T-helper 1 cell treated with Interleukin-12 subunit alpha and Interleukin-12 subunit beta and Interleukin-4 antibody, amounts not matched to agents 30 ng/mL and 1 ng/mL, for 36 hours (primary cell): ENCODE measurements at regions not wholly inside any gene's neighbourhood (a gene's known extent, or its start where the extent isn't known, plus 50 kb on each side); places are given as distances from the start of the nearest gene placed in this dataset.

Experiments
- intact Hi-C: fragments of 100-400 bp; cut with micrococcal nuclease; formaldehyde crosslinking; loops from one replicate; pipeline ENCODE4 v1.15.1; 2024

DNA sequence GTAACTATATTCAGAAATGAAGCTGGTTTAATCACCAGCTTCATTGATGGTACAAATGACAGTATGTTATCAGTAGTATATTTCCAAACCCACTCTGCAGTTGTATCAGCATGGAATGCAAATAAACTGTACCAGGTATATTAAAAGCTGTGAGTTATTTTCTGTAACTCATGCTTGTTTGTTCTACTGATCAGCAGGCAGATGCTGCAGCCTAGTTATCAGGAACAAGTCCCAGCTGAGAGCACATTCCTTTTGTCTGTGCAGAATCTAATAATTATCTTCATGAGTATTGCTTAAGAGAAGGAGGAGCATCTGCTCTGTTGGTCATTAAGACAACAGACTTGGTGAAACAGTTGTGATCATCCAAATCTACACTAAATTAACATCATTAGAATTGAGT is 1331.1 kb downstream of the MRPL39 start:
- intact Hi-C loops, result no loop called here

DNA sequence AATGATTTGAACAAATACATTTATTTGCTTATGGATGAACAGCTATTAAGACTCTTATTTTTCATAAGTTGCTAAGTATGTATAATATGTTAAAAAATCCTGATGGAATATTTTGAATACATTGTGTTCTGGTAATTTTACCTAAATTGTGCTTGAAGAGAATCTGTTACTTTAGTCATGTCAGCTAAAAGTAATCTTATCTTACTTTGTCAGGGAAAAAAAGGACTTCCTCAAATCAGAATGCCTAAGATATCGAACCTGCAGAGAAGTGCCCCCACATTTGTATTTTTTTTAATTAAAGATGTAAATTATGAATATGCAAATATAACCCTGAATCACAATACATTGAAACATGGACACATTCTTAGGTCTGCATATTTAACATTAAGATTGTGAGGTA is 1331.7 kb downstream of the MRPL39 start:
- intact Hi-C loops, result no loop called here

DNA sequence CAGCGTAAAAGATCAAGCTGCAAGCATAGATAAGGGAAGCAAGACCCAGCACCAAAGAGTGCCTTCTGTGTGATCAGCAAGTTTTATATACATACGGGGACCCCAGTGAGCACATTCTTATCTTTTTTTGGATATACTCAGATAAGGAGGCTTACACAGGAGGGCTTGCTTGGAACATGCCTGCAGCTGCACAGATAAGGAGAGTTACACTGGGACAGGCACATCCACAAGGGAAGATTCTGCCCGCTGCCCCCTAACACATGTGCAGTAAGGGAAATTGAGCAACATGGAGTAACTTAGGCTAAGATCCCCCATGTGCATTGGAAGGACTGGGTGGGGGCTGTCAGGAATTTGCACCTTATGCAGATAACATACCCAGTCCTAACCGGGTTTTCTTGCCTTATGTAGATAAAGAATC is 1334.8 kb downstream of the MRPL39 start:
- intact Hi-C loops, result no loop called here

DNA sequence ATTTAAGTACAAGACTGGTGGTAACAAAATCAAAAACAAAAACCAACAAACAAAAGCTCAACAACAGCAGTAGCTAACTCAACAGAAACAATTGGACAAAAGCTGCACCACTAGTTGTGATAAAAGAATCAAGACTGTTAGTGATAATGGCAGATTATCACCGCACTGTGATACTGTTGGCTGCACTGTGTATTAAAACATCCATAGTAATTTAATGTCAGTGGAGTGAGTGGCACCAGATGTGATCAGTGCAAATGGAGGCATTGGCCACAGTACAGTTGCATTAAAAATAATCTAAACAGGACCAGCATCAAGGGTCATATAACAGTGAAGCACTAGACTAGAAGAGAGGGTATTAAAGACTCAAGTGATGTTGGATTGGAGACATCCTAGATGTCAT is 1341.3 kb downstream of the MRPL39 start:
- intact Hi-C loops, result no loop called here

DNA sequence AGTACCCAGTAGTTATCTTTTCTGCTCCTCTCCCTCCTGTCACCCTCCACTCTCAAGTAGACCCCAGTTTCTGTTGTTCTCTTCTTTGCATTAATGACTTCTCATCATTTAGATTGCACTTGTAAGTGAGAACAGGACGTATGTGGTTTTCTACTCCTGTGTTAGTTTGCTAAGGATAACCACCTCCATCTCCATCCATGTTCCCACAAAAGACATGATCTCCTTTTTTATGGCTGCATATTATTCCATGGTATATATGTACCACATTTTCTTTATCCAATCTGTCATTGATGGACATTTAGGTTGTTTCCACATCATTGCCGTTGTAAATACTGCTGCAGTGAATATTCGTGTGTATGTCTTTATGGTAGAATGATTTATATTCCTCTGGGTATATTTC is 1346.5 kb downstream of the MRPL39 start:
- intact Hi-C loops, result no loop called here

DNA sequence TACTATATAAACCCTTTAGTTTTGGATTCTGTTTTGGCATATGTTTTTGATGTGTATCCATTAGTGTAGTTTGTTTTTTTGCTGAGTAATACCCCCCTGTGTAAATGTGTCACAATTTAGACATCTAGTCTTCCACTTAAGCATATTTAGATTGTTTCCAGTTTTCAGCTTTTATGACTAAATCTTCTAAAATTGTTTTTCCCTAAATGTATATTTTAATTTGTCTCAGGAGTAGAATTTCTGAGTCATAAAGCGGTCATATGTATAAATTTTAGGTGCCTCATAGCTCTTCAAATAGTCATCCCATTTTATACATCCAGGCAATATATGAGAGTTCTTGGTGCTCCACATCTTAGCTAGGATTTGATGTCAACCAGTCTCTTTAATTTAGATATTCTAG is 1348.0 kb downstream of the MRPL39 start:
- intact Hi-C loops, result no loop called here

DNA sequence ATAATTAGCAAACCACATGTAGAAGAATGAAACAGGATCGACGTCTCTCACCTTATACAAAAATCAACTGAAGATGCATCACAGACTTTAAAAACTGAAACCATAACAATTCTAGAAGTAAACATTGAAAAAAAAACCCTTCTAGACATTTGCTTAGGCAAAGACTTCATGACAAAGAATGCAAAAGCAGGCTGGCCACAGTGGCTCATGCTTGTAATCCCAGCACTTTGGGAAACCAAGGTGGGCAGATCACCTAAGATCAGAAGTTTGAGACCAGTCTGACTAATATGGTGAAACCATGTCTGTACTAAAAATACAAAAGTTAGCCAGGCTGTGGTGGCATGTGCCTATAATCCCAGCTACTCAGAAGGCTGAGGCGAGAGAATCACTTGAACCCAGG is 1351.7 kb downstream of the MRPL39 start:
- intact Hi-C loops, result no loop called here

DNA sequence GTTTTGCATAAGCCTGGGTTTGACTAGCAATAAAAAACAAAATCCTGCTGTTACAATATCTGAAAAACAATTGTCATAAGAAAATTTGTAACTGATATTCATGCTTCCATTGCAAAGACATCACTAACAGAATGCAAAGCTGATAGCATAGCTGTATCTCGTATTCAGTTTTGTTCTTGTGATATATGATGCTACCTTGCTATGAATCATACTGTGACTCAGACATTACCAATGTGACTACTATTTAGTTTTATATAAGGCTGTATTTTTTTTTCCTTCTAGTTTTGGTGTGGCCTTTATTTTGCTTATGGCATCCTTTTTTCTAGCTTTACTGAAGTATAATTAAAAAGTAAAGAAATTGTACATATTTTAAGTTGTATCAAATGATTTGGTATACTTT is 1381.8 kb downstream of the MRPL39 start:
- intact Hi-C loops, result loop anchor here (10.0 kb wide), 1 partner anchor 61 kb away; no protein-coding TSS in a partner anchor

DNA sequence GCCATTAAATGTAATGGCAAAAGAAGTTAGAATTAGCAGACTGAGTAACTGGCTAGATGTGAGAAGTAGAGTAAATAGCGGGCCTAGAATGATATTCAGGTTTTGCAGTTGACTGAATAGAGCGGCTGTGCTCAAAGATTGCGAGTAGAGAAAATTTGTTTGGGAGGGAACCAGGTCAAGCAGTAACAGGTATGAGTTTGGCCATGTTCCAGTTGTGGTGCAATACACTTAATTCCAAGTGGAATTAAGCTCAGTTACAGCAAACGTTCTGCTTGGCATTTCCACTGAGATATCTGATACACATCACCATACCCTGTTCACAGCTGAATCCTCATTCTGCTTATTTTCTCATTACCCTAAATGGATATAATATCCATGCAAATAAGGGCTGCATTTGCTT is 1382.9 kb downstream of the MRPL39 start:
- intact Hi-C loops, result loop anchor here (10.0 kb wide), 1 partner anchor 60 kb away; no protein-coding TSS in a partner anchor

DNA sequence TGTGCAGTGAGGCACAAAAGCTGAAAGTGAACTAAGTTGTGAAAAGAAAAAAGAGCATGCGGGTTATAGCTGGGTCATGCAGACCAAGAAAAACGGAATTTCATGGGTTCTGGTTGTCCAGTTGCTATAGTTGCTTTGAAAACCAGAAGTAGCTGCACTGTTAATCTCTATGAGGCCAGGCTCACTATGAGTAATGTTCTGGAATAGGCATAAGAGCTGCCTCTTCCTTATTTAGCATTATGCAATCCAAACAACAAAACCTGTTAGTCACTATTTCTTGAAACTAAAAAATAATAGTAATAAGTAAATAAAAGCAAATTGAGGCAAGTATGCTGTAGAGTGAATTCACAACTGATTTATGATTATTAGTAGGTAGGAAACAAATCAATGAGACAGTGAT is 1383.7 kb downstream of the MRPL39 start:
- intact Hi-C loops, result loop anchor here (10.0 kb wide), 1 partner anchor 59 kb away; no protein-coding TSS in a partner anchor

DNA sequence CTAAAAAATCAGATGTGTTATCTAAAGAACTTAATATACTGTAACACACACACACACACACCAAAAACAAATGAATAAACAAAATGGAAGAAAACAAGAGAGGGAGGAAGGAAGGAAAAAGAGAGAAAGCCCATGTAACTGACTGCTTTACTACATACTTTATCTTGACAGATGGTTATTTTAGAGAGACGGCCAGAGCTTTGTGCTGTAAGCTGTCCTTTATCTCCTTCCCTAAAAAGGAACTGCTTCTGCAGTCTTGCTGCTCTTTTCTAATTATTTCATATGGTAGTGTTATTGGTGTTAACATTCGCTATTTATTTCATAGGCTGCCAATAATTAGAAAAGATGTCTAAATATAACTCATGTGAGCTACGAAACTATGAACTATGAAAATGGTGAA is 1384.6 kb downstream of the MRPL39 start:
- intact Hi-C loops, result loop anchor here (10.0 kb wide), 1 partner anchor 58 kb away; no protein-coding TSS in a partner anchor

DNA sequence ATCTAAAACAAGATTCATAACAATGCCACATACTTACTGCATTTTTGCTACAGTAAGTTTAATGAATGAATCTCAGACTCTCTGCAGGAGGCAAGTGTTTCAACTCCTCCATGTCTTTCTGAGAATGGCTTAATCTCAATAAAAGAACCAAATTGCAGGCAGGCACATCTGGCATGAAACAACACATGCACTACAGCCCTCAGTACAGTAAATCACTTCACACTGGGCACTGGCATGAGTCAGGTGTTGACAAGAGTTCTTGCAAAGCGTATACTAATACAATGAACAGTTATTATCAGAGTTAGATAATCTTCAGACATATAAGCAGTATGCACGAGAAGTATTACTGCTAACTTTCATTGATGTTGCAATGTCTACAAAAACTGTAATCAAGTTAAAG is 1386.8 kb downstream of the MRPL39 start:
- intact Hi-C loops, result loop anchor here (10.0 kb wide), 1 partner anchor 56 kb away; no protein-coding TSS in a partner anchor

DNA sequence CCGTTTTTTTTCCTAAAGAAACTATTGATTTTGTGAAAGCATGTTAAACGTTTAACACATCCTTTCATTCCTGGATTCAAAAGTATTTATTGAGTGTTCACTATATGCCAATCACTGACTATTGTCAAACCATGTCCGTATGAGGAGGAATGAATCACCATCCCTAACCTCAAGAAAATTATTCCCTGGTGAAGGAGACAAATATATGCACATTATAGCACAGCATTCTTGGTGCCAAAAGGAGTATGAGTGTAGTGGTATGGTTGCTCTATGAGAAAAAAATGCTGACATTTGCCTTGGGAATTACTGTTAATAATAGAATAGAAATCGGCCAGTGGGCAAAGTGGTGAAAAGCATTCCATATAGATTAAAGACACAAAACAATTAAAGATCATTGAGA is 1390.1 kb downstream of the MRPL39 start:
- intact Hi-C loops, result no loop called here

DNA sequence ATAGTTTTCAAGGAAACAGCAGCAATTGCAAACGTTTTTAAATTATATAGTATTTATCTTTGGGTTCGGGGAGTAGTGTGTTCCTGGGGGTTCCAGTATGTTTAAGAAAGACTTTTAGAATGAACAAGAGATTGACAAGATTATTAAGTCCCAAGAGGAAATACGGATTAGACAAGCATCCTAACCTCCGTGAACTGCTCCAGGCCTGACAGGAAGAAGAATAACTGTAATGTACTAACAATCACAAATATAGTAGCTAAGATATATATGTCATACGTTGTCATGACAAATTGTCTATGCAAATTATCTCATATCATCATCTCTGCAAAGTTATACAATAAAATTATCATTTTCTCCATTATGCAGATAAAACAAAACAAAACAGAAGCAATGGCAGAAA is 1397.2 kb downstream of the MRPL39 start:
- intact Hi-C loops, result no loop called here

DNA sequence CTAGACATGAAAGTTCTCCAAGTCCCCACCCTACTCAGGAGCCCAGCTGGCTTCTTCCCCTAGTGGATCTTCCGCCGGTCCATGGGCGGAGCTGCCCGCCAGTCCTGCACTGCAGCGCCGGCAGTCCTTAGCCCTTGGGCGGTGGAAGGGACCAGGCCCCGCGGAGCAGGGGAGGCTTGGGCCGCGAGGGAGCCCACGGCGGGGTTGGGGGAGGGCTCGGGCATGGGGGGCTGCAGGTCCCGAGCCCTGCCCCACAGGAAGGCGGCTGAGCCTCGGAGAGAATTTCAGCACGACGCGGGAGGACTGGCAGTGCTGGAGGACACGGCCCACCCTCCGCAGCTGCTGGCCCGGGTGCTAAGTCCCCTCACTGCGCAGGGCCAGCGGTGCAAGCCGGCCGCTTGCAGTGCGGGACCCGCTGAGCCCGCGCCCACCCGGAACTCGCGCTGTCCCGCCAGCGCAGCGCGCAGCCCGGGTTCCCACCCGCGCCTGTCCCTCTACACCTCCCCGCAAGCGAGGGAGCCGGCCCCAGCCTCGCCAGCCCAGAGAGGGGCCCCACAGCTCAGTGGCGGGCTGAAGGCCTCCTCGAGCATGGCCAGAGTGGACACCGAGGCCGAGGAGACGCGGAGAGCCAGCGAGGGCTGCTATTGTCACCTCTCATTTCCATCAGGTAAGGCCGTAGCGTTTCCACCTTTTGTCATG is 1398.6 kb downstream of the MRPL39 start:
- intact Hi-C loops, result no loop called here

DNA sequence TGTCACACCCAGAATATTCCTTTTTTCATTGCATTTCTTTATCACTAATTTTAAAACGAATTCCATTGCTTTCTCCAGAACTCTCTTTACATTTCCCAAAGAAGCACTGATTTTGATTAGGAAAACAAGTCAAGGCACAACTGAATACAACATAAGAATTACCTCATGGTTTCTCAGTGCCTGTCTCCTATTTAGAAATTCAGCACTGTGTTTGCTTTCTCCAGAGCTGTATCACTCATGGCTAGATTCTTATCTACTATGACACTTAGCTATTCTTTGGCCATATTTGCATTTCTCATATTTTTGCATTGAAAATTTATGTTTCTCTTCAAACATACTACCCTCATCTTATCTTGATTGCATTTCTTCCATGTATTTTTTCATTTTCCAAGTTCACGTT is 1402.0 kb downstream of the MRPL39 start:
- intact Hi-C loops, result no loop called here

DNA sequence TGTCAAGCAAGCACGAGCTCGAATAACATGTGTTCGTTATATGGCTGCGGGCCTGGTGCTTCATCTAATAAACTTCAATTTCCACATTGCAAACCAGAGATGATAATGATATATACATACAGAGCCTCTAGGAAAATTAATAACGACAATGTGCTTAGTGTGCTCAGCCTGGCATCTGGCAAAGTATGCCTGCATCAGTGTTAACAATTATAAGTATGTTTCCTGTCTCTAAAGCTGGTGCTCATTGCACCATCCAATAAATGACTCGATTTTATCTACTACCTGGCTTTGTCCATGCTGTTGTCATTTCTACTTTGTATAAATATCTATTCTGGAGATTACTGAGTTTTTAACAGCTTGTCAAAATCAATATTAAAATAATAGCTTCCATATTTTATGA is 1402.6 kb downstream of the MRPL39 start:
- intact Hi-C loops, result no loop called here

DNA sequence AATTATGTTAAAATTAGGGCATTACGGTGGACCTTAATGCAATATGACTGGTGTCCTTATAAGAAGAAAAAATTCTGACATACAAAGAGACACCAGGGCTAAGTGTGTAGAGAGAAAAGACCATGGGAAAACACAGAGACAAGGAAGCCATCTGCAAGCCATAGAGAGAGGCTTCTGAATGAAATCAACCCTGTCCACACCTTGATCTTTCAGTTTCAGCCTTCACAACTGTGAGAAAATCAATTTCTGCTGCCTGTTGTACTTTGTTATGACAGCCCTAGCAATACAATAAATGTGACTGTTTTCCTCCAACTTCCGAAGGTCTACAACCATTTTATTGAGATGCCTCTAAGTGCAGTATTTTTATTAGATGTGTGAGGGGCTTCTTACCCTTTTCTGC is 1407.2 kb downstream of the MRPL39 start:
- intact Hi-C loops, result no loop called here

DNA sequence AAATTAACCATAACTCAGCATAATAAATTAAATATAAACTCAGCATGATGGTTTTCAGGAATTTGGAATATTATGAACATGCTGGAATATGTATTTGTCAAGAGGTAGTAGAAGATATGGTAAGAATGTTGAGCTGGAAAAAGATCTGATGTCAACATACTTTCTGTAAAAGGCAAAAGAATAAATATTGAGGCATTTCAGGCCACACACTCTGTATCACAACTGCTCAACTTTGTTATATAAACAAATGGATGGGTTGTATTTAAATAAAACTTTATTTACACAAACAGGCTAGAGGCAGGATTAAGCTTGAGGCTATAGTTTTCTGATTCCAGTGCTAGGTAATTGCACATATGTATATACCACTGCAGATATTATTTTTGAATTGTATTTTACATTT is 1409.4 kb downstream of the MRPL39 start:
- intact Hi-C loops, result no loop called here

DNA sequence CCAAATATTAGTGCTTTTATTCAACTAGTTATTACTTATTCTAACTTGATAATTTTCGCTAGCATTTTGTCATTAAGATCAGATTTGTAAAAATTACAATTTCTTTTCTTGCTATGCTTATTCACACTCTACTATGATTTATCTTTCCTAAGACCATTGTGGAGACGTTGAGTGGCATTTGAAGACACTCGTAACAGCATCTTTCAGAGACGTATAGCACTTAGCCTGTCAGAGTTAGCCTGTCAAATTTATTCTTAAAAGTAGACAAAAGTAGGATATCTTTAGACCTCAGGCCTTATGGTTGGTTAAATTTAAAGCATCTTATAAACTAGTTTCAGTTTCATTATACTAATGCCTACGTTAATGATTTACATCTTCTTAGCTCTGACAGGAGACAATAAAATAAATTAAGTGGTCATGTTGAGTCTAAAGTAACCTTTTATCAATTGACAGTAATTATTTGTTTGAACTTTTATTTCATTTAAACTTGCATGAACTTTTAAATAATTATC is 1410.1 kb downstream of the MRPL39 start:
- intact Hi-C loops, result no loop called here

DNA sequence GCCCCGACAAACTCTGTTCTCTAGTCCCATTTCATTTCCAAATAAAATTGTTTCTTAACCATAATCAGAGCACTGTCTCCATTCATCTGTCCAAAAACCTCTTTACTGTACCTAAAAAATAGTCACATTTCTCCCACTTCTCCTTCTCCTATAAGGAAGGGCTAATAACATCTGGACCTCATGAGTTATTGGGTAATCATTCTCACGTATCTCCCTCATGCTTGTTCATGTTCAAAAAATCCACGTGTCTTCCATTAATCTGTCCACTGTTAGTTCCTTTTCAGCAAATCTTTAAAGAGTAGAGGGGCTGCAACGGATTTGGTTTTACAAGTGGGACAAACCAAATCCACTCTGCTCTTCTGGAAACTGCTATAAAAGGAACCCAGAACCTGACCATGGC is 1418.8 kb downstream of the MRPL39 start:
- intact Hi-C loops, result no loop called here

DNA sequence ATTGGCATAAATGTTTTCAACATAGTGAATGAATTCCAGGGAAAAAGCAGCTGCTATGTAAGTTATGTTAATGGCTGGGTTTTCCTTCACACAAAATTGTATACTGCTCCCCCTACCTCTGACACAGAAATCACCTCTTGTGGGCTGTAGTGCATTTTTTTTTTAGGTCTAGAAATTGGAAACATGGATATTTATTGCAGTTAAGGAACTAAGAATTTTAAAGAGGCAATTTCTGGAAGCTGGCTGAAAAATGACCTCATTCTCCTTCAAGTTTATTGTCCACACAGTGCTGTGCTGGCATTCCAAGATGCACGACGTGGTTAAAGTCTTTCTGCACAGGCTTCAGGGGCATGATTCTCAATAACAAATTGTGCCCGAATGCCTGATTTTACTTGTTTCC is 1424.2 kb downstream of the MRPL39 start:
- intact Hi-C loops, result no loop called here

DNA sequence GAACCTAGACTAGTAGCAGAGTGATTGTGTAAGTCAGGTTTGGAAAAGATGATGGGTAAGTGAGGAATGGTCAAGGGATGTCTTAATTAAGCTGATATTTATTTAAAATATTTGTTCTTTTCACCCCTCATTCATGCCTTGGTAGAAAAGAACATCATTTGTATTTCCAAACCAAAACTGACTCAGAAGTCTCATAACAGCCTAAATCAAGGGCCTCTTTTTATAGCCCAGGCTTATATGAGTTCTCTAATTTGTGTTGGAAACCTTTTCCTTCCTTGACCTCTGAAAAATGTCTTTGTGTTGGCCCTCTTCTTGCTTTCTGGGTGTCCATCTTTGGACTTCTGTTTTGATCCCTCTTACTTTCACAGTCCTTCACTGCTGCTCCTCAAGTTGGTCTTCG is 1428.2 kb downstream of the MRPL39 start:
- intact Hi-C loops, result no loop called here
